Choroid plexus epithelial cell (primary cell): ENCODE measurements at regions not wholly inside any gene's neighbourhood (a gene's known extent, or its start where the extent isn't known, plus 50 kb on each side); places are given as distances from the start of the nearest gene placed in this dataset.

ENCODE experiments used
- DNase-seq: peaks from one replicate; pipeline ENCODE4 v3.0.0-alpha.2; 2010; ENCODE audit warnings: low read depth
- H3K4me3 ChIP-seq: 2 replicates; pipeline ENCODE4 v1.5.1; 2011; ENCODE audit warnings: low read depth, mild to moderate bottlenecking, control low read depth, low read length, moderate library complexity
- TF ChIP-seq, protein P1 (sequence below): conservative IDR thresholded peaks from 2 replicates; pipeline ENCODE4 v1.5.1; 2011; ENCODE audit warnings: low read depth, mild to moderate bottlenecking, control low read depth, inconsistent platforms, low read length, moderate library complexity

DNA sequence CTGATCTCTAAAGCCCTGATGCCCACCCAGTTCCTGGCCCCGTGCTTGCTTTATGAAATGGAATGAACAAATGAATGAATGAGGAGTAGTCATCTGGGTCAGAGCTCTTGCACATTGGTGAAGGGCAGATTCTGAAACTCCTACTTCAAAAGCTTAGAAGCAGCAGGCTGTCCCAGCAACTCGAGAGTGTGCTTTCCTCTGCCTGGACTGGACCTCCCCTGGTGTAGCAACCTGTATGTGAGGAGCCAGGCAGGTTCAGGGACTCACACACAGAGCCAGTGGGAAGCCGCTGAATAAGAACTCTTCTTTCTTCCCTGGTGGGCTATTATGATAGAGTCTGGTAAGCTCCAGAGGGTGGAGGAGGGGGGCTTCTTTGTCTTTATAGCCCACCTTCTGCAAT is 396.4 kb downstream of the CDK5RAP2 start:
- no peak overlapping the region for H3K4me3 ChIP-seq
- TF ChIP-seq, protein P1, sequence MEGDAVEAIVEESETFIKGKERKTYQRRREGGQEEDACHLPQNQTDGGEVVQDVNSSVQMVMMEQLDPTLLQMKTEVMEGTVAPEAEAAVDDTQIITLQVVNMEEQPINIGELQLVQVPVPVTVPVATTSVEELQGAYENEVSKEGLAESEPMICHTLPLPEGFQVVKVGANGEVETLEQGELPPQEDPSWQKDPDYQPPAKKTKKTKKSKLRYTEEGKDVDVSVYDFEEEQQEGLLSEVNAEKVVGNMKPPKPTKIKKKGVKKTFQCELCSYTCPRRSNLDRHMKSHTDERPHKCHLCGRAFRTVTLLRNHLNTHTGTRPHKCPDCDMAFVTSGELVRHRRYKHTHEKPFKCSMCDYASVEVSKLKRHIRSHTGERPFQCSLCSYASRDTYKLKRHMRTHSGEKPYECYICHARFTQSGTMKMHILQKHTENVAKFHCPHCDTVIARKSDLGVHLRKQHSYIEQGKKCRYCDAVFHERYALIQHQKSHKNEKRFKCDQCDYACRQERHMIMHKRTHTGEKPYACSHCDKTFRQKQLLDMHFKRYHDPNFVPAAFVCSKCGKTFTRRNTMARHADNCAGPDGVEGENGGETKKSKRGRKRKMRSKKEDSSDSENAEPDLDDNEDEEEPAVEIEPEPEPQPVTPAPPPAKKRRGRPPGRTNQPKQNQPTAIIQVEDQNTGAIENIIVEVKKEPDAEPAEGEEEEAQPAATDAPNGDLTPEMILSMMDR = no peak
- no peak for DNase-seq

DNA sequence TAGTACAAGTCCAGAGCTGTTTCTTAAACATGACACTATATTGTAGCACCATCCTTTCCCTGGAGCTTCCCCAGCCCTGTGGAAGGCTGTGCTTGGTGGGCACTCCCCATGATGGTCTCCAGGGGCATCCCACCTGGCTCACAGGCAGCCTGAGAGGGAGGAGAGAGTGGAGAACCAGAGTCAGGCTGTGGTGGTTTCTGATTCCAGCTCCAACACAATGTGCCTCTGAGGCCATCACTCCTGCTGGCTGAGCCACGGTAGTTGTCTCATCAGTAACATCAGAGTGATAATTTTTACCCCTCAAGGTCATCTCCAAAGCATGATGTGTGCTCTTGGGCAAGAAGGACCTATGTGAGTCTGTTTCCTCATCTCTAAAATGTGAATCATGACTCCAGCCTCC is 398.0 kb downstream of the CDK5RAP2 start:
- H3K4me3 ChIP-seq = no peak overlapping the region
- TF ChIP-seq, protein P1 = no peak
- DNase-seq = no peak

GRCh38 chr9:120177121-120177520 is 402.8 kb downstream of the CDK5RAP2 start:
- TF ChIP-seq, protein P1 = no peak
- DNase-seq = no peak
- H3K4me3 ChIP-seq = no peak overlapping the region

- TF ChIP-seq, protein P1 = no peak
These were observed 404.9 kb downstream of the CDK5RAP2 start for GRCh38 chr9:120175031-120175430.

GRCh38 chr9:120161776-120162175 is 418.2 kb downstream of the CDK5RAP2 start:
- TF ChIP-seq, protein P1 = no peak
- DNase-seq = no peak

More at GRCh38 chr9:120175031-120175430, 404.9 kb downstream of the CDK5RAP2 start:
- no peak for DNase-seq
- no peak overlapping the region for H3K4me3 ChIP-seq

DNA sequence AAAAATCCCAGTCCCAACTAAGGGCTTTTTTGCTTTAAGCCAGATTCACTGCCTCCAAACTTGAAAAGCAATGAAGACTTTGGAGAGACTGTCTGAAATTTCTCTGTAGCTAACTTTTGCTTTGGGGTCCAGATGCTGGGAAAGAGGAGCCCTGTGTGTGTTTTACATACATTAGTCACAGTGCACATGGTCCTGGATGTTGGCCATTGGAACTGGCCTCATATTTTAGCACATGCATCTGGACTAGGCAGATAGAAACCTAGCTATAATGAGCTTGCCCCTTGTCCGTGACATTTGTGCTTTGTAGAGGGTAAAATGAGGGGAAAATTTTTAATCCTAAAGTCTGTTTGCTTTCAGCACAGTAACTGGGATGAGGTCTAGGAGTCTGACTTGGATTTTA is 421.7 kb downstream of the CDK5RAP2 start:
- no peak overlapping the region for H3K4me3 ChIP-seq
- DNase-seq = no peak
- TF ChIP-seq, protein P1 = no peak

More at GRCh38 chr9:120161776-120162175, 418.2 kb downstream of the CDK5RAP2 start:
- no peak overlapping the region for H3K4me3 ChIP-seq

GRCh38 chr9:120156376-120156775 is 423.6 kb downstream of the CDK5RAP2 start:
- no peak for DNase-seq
- H3K4me3 ChIP-seq = no peak overlapping the region
- TF ChIP-seq, protein P1 = no peak
